GM23338 (cell line): ENCODE measurements at regions not wholly inside any gene's neighbourhood (a gene's known extent, or its start where the extent isn't known, plus 50 kb on each side); places are given as distances from the start of the nearest gene placed in this dataset.

Source experiments
- ATAC-seq: fragments of 200-7000 bp; cut with Tn5 transposase; 3 replicates; pipeline ENCODE4 v1.9.1; 2020
- DNase-seq: peaks from one replicate; pipeline ENCODE4 v3.0.0-alpha.2; 2015; ENCODE audit warnings: low spot score
- H2AFZ ChIP-seq: fragments of 200-600 bp; sonication (generic); 2 replicates; pipeline ENCODE4 v1.8.0; 2016; ENCODE audit warnings: antibody characterized with exemption, mild to moderate bottlenecking, moderate library complexity
- H3F3A ChIP-seq: fragments of 200-600 bp; sonication (generic); replicated peaks from 2 replicates; pipeline ENCODE4 v1.8.0; 2017; ENCODE audit warnings: antibody characterized with exemption, mixed run types, low read depth
- H3K27ac ChIP-seq: fragments of 200-600 bp; sonication (generic); 2 replicates; pipeline ENCODE4 v1.6.1; 2016; ENCODE audit warnings: low read depth
- H3K27me3 ChIP-seq: fragments of 200-600 bp; sonication (generic); 2 replicates; pipeline ENCODE4 v1.8.0; 2016; ENCODE audit warnings: mild to moderate bottlenecking, mixed run types, moderate library complexity; ENCODE audit not compliant: insufficient read depth
- H3K36me3 ChIP-seq: fragments of 200-600 bp; sonication (generic); 2 replicates; pipeline ENCODE4 v1.8.0; 2016; ENCODE audit warnings: mild to moderate bottlenecking; ENCODE audit not compliant: insufficient read depth
- H3K4me1 ChIP-seq: fragments of 200-600 bp; sonication (generic); 2 replicates; pipeline ENCODE4 v1.8.0; 2016; ENCODE audit warnings: mild to moderate bottlenecking, moderate library complexity; ENCODE audit not compliant: insufficient read depth
- H3K4me2 ChIP-seq: fragments of 200-600 bp; sonication (generic); 2 replicates; pipeline ENCODE4 v1.7.1; 2017; ENCODE audit warnings: mixed run types
- H3K4me3 ChIP-seq: fragments of 200-600 bp; sonication (generic); 2 replicates; pipeline ENCODE4 v1.6.1; 2016; ENCODE audit warnings: mixed run types
- H3K79me2 ChIP-seq: fragments of 200-600 bp; sonication (generic); replicated peaks from 2 replicates; pipeline ENCODE4 v1.8.0; 2017; ENCODE audit warnings: mild to moderate bottlenecking; ENCODE audit not compliant: insufficient read depth
- H3K9me2 ChIP-seq: fragments of 200-600 bp; sonication (generic); 2 replicates; pipeline ENCODE4 v1.8.0; 2017; ENCODE audit not compliant: insufficient read depth
- H4K20me1 ChIP-seq: fragments of 200-600 bp; sonication (generic); replicated peaks from 2 replicates; pipeline ENCODE4 v1.8.0; 2017; ENCODE audit warnings: mild to moderate bottlenecking; ENCODE audit not compliant: insufficient read depth
- H3K27ac Mint-ChIP-seq: 2 replicates; pipeline ENCODE4 v1.8.0; 2020; ENCODE audit warnings: inconsistent platforms, mild to moderate bottlenecking, moderate library complexity, mixed read lengths
- H3K27me3 Mint-ChIP-seq: 3 replicates; pipeline ENCODE4 v1.8.0; 2022; ENCODE audit warnings: low read depth, mild to moderate bottlenecking, moderate library complexity, mixed read lengths, inconsistent platforms; ENCODE audit not compliant: insufficient read depth, poor library complexity
- H3K36me3 Mint-ChIP-seq: 3 replicates; pipeline ENCODE4 v1.8.0; 2021; ENCODE audit warnings: low read depth, mild to moderate bottlenecking, inconsistent platforms, moderate library complexity, mixed read lengths
- H3K4me1 Mint-ChIP-seq: 3 replicates; pipeline ENCODE4 v1.8.0; 2020; ENCODE audit warnings: mild to moderate bottlenecking, inconsistent platforms, mixed read lengths
- H3K4me3 Mint-ChIP-seq: 3 replicates; pipeline ENCODE4 v1.8.0; 2021; ENCODE audit warnings: moderate library complexity, mild to moderate bottlenecking, inconsistent platforms, mixed read lengths
- H3K9me3 Mint-ChIP-seq: 3 replicates; pipeline ENCODE4 v1.8.0; 2020; ENCODE audit warnings: moderate library complexity, mild to moderate bottlenecking, inconsistent platforms, mixed read lengths
- CREB1 ChIP-seq: fragments of 250-450 bp; sonication (Bioruptor Pico); IDR thresholded peaks from 2 replicates; pipeline ENCODE4 v1.5.0; 2020; ENCODE audit warnings: low read depth, mild to moderate bottlenecking, moderate library complexity
- CTCF ChIP-seq, 2 experiments: fragments of 200-600 bp in 1 of 2; sonication (generic) in 1 of 2; conservative IDR thresholded peaks; 2 replicates each; pipeline versions ENCODE4 v1.5.1 to v1.6.1; 2016 to 2017; ENCODE audit warnings: antibody characterized with exemption in 2 of 2, low read depth in 2 of 2, mild to moderate bottlenecking in 2 of 2, moderate library complexity in 1 of 2
- ETS1 ChIP-seq: IDR thresholded peaks from 2 replicates; pipeline ENCODE4 v1.6.1; 2016; ENCODE audit warnings: antibody characterized with exemption
- EZH2 ChIP-seq: fragments of 200-600 bp; sonication (generic); IDR thresholded peaks from one replicate; pipeline ENCODE4 v1.8.0; 2017; ENCODE audit warnings: antibody characterized with exemption, mild to moderate bottlenecking, low read depth; ENCODE audit not compliant: unreplicated experiment
- NANOG ChIP-seq: IDR thresholded peaks from 2 replicates; pipeline ENCODE4 v1.6.1; 2016; ENCODE audit warnings: antibody characterized with exemption, borderline replicate concordance
- STAT1 ChIP-seq: IDR thresholded peaks from one replicate; pipeline ENCODE4 v1.6.1; 2016; ENCODE audit warnings: antibody characterized with exemption; ENCODE audit not compliant: unreplicated experiment
- ZNF114 ChIP-seq: fragments of 250-450 bp; sonication (Bioruptor Pico); IDR thresholded peaks from 2 replicates; pipeline ENCODE4 v1.5.0; 2020; ENCODE audit warnings: mild to moderate bottlenecking, moderate library complexity
- ZNF462 ChIP-seq: fragments of 250-450 bp; sonication (Bioruptor Pico); IDR thresholded peaks from 2 replicates; pipeline ENCODE4 v1.5.0; 2020; ENCODE audit warnings: mild to moderate bottlenecking, moderate library complexity

DNA sequence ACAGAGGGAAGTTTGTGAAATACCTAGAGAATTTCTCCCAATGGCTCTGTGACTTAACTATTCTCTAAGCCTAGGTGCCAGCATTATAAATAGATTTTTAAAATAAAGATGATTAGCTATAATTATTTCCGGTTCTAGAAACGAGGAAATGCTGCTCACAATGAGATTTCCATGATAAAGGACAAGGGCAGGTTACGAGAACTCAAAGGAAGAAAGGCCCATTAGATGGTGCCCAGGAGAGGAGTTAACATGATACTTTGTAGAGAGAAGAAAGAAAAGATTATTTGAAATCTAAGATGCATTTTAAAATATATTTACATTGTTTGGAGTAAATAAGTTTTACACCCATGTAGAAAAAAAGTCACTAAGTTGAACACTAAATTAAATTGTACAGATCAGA is 538.3 kb upstream of the PTGER4 start:
- TF ChIP-seq EZH2 (no peak), CTCF (conservative IDR thresholded peaks at IDR 0.05; ENCODE audit: low read depth in 2 of 2) (no peak), ZNF462 (CRISPR knock-in tag) (no peak)

DNA sequence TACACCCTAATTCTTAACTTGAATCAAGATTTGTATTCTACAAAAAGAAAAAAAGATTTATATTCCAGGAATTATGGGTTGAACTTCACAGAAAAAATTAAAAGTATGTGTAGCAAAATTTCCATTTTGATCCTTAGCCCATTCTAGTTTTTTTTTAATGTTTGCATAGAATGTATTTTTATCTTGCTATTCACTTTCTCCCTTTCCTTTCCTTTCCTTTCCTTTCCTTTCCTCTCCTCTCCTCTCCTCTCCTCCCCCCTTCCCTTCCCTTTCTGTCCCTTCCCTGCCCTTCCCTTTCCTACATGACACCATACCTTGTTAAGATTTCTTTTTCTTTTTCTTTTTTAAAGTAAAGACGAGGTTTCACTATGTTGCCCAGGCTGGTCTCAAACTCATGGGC is 542.5 kb upstream of the PTGER4 start:
- Histone ChIP-seq H4K20me1 (no peaks in the 10 kb centered on the region), H3K27ac (no peak overlapping the region), H3K4me2 (no peak overlapping the region), H3F3A (no peaks in the 10 kb centered on the region), H2AFZ (no peak overlapping the region), H3K27me3 (no peaks in the 10 kb centered on the region), H3K36me3 (no peaks in the 10 kb centered on the region), H3K79me2 (no peaks in the 10 kb centered on the region), H3K4me1 (peaks cover 10% of the 10 kb centered on the region), H3K9me2 (peaks cover 3% of the 10 kb centered on the region; the same call in 1 of the 2 replicates), H3K4me3 (no peak overlapping the region)
- H3K27me3 Mint-ChIP-seq: no peaks in the 10 kb centered on the region
- H3K9me3 Mint-ChIP-seq: peaks cover 11% of the 10 kb centered on the region; the same call in 2 of the 3 replicates
- H3K36me3 Mint-ChIP-seq: peaks cover 7% of the 10 kb centered on the region; the same call in 2 of the 3 replicates
- H3K4me3 Mint-ChIP-seq: no peak overlapping the region
- peaks cover 18% of the 10 kb centered on the region for H3K4me1 Mint-ChIP-seq
- no peak overlapping the region for H3K27ac Mint-ChIP-seq
- no peak for DNase-seq
- ATAC-seq: no peak
- TF ChIP-seq NANOG (no peak), STAT1 (no peak), EZH2 (no peak), CTCF (conservative IDR thresholded peaks at IDR 0.05; ENCODE audit: low read depth in 2 of 2) (no peak), ZNF114 (CRISPR knock-in tag) (no peak), ETS1 (no peak), CREB1 (CRISPR knock-in tag) (no peak)

More for the DNA sequence above, 538.3 kb upstream of the PTGER4 start:
- Histone ChIP-seq H3K27ac (peak overlapping the region; percentile 45), H3K9me2 (no peaks in the 10 kb centered on the region), H4K20me1 (no peaks in the 10 kb centered on the region), H3K4me3 (peak overlapping the region; percentile 11; the same call in 1 of the 2 replicates), H3K27me3 (no peaks in the 10 kb centered on the region), H3K4me1 (peaks cover 20% of the 10 kb centered on the region), H3K4me2 (peak overlapping the region; percentile 39), H3K79me2 (no peaks in the 10 kb centered on the region), H2AFZ (no peak overlapping the region), H3F3A (no peaks in the 10 kb centered on the region), H3K36me3 (no peaks in the 10 kb centered on the region)
- H3K9me3 Mint-ChIP-seq: peaks cover 15% of the 10 kb centered on the region
- H3K4me3 Mint-ChIP-seq: no peak overlapping the region
- H3K27me3 Mint-ChIP-seq: no peaks in the 10 kb centered on the region
- DNase-seq (peak; percentile 46), ATAC-seq (peak; percentile 75)
- H3K4me1 Mint-ChIP-seq: peaks cover 27% of the 10 kb centered on the region
- H3K27ac Mint-ChIP-seq: 0 out of 2 replicates have a peak overlapping the region, but pooled peaks have one; percentile 18
- peaks cover 5% of the 10 kb centered on the region; the same call in 2 of the 3 replicates for H3K36me3 Mint-ChIP-seq
